Testis (tissue), 2 donors: ENCODE measurements at regions not wholly inside any gene's neighbourhood (a gene's known extent, or its start where the extent isn't known, plus 50 kb on each side); places are given as distances from the start of the nearest gene placed in this dataset.
A peak's percentile ranks its signal among the peaks of the same experiment; 100 is the strongest.

Source experiments
- DNase-seq: peaks from one replicate; pipeline ENCODE4 v3.0.0-alpha.2; 2019
- H3K27ac ChIP-seq, 2 donors: fragments of 200-600 bp; sonication (generic); one replicate each; pipeline ENCODE4 v1.5.1; 2019
- H3K27me3 ChIP-seq: fragments of 200-600 bp; sonication (generic); one replicate; pipeline ENCODE4 v1.5.1; 2019
- H3K36me3 ChIP-seq: fragments of 200-600 bp; sonication (generic); one replicate; pipeline ENCODE4 v1.5.1; 2017; ENCODE audit warnings: low read depth; ENCODE audit errors: missing control alignments
- H3K4me1 ChIP-seq: fragments of 200-600 bp; sonication (generic); one replicate; pipeline ENCODE4 v1.5.1; 2019
- H3K4me3 ChIP-seq, 2 donors: fragments of 200-600 bp; sonication (generic); one replicate each; pipeline ENCODE4 v1.5.1; 2017 to 2019
- H3K9me3 ChIP-seq: fragments of 200-600 bp; sonication (generic); one replicate; pipeline ENCODE4 v1.5.1; 2017
- POLR2A ChIP-seq: fragments of 450-650 bp; IDR thresholded peaks from one replicate; pipeline ENCODE4 v1.6.1; 2017; ENCODE audit warnings: antibody characterized with exemption, mild to moderate bottlenecking, moderate library complexity
- WGBS, 2 donors: methylation state at CpG; one replicate each; pipeline ENCODE4 v1.1.5; 2018; 5-methylcytosine and 5-hydroxymethylcytosine counted together
- intact Hi-C: fragments of 100-400 bp; cut with DNase I; formaldehyde crosslinking; loops from one replicate; pipeline ENCODE4 v1.15.1; 2023; ENCODE audit warnings: low total_unique reads
- TF ChIP-seq, protein P1 (sequence below), 3 experiments: fragments of 450-650 bp in 2 of 3; fragments of 200-600 bp in 1 of 3; sonication (generic) in 1 of 3; IDR thresholded peaks; one replicate each; pipeline ENCODE4 v1.5.1; 2016 to 2019; ENCODE audit warnings: antibody characterized with exemption in 3 of 3, mild to moderate bottlenecking in 2 of 3, moderate library complexity in 1 of 3

DNA sequence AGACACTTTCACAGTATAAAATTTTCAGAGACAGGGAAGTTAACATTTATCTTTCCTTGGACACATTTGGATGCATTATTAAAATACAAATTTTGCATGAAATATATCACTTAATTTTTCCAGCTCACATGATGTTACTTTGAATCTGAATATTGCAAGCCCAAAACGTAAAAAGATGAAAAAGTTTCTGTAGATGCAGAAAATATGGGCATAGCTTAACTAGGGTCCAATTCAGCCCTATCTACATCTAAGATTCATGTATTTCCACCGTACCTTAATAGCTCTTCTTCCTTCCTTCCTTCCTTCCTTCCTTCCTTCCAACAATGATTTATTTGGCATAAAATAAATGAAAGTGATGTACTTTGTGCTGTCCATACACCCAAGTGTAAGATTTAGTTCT lies 1084.6 kb upstream of the TMEFF2 start:
- 77 to 83% methylated on average over 2 of the region's 2 CpGs for WGBS, 2 donors
- Histone ChIP-seq H3K4me1 (no peaks in the 10 kb centered on the region), H3K27ac (no peak overlapping the region), H3K9me3 (no peaks in the 10 kb centered on the region), H3K27me3 (no peaks in the 10 kb centered on the region), H3K36me3 (no peaks in the 10 kb centered on the region), H3K4me3 (no peak overlapping the region)
- TF ChIP-seq, protein P1, sequence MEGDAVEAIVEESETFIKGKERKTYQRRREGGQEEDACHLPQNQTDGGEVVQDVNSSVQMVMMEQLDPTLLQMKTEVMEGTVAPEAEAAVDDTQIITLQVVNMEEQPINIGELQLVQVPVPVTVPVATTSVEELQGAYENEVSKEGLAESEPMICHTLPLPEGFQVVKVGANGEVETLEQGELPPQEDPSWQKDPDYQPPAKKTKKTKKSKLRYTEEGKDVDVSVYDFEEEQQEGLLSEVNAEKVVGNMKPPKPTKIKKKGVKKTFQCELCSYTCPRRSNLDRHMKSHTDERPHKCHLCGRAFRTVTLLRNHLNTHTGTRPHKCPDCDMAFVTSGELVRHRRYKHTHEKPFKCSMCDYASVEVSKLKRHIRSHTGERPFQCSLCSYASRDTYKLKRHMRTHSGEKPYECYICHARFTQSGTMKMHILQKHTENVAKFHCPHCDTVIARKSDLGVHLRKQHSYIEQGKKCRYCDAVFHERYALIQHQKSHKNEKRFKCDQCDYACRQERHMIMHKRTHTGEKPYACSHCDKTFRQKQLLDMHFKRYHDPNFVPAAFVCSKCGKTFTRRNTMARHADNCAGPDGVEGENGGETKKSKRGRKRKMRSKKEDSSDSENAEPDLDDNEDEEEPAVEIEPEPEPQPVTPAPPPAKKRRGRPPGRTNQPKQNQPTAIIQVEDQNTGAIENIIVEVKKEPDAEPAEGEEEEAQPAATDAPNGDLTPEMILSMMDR (IDR thresholded peaks at IDR 0.05): no peak
- TF ChIP-seq POLR2A: no peak
- intact Hi-C loops: no loop called here
- no peak for DNase-seq

DNA sequence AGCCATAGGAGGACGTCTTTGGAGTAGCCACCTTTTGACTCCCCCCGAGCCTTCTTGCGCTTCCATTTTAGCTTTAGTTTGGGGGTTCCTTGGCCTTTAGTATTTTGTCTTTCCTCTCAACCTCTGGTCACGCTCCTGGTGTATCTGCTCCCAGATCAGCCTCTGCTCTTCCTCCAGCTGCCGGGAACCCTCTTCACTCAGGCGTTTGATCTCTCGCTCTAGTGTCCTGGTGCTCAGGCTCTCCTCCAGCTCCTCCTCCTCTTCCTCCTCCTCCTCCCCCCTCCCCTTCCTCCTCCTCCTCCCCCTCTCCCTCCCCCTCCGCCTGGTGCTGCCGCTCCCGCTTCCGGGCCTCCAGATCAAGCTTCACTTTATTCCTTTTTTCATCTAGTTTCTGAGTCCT lies 1082.3 kb upstream of the TMEFF2 start:
- intact Hi-C loops: no loop called here
- no peaks in the 10 kb centered on the region for H3K9me3 ChIP-seq
- no peaks in the 10 kb centered on the region for H3K36me3 ChIP-seq
- H3K4me1 ChIP-seq: no peaks in the 10 kb centered on the region
- no peak for DNase-seq
- H3K27me3 ChIP-seq: no peaks in the 10 kb centered on the region
- H3K4me3 ChIP-seq: peak overlapping the region in 1 of 2 donors; percentile 24
- no peak overlapping the region for H3K27ac ChIP-seq
- no peak for TF ChIP-seq POLR2A
- TF ChIP-seq, protein P1 (IDR thresholded peaks at IDR 0.05): no peak
- WGBS, 2 donors: 51 to 59% methylated on average over 11 of the region's 11 CpGs

DNA sequence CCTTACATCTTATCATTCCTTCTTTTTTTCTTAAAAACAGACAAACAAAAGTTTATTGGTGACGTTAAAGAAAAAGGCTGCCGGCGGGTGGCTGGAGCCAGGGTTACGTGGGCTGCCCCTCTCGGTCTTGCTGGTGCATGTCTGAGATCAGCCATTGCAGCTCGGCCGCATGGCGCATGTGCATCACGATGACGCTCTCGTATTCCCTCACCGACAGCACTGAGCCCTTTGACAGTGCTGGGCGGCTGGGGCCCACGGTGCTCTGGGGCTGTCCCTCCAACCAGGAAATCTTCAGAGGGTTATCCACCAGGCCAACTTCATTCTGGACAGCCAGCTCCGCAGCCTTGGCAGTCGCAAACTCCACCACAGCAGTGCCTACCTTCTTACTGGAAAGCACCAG lies 1081.8 kb upstream of the TMEFF2 start:
- WGBS, 2 donors: 59 to 79% methylated on average over 15 to 16 of the region's 16 CpGs
- Histone ChIP-seq H3K4me3 (peak overlapping the region in 1 of 2 donors; percentile 24), H3K9me3 (no peaks in the 10 kb centered on the region), H3K27ac (no peak overlapping the region), H3K36me3 (no peaks in the 10 kb centered on the region), H3K4me1 (no peaks in the 10 kb centered on the region), H3K27me3 (no peaks in the 10 kb centered on the region)
- DNase-seq: peak; percentile 62
- TF ChIP-seq, protein P1 (IDR thresholded peaks at IDR 0.05): no peak
- no peak for TF ChIP-seq POLR2A
- intact Hi-C loops: no loop called here

DNA sequence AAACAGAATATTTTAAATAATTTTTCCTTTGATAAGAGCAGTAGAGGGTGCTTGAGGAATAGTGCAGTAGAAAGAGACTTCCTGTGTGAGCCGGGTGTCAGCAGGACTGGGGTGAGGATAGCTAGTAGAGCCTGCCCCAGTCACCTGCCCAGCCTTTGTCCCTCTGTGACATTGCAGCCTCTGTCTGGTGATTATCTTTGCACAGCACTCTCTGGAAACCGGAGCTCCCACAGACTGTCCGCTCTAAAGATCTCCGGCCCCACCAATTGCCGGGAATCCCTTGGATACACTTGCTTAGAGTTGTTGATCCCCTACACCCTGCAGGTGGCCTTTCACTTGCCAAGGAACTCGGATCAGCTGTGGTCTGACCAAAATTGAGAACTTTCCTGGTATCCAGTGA lies 1081.3 kb upstream of the TMEFF2 start:
- WGBS, 2 donors: 60 to 74% methylated on average over 5 to 6 of the region's 6 CpGs
- no peaks in the 10 kb centered on the region for H3K4me1 ChIP-seq
- H3K27ac ChIP-seq: no peak overlapping the region
- DNase-seq: no peak
- H3K9me3 ChIP-seq: no peaks in the 10 kb centered on the region
- H3K36me3 ChIP-seq: no peaks in the 10 kb centered on the region
- H3K27me3 ChIP-seq: no peaks in the 10 kb centered on the region
- peak overlapping the region in 1 of 2 donors; percentile 24 for H3K4me3 ChIP-seq
- no peak for TF ChIP-seq POLR2A
- TF ChIP-seq, protein P1 (IDR thresholded peaks at IDR 0.05): no peak
- intact Hi-C loops: no loop called here

DNA sequence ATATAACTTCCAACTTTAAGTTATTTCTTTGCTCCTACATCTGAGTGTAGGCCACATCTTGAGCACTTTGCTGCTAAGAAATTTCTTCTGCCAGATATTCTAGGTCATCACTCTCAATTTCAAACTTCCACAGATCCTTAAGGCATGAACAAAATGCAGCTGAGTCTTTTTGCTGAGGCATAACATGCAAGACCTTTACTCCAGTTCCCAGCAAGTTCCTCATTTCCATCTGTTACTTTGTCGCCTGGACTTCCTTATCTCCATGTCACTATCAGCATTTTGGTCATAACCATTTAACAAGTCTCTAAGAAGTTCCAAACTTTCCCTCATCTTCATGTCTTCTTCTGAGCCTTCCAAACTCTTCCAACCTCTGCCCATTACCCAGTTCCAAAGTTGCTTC lies 1077.3 kb upstream of the TMEFF2 start:
- no peak for TF ChIP-seq POLR2A
- TF ChIP-seq, protein P1 (IDR thresholded peaks at IDR 0.05): no peak
- H3K9me3 ChIP-seq: no peaks in the 10 kb centered on the region
- WGBS, 2 donors: 48 to 50% methylated on average over 1 of the region's 1 CpG
- no peaks in the 10 kb centered on the region for H3K4me1 ChIP-seq
- no peaks in the 10 kb centered on the region for H3K36me3 ChIP-seq
- intact Hi-C loops: no loop called here
- H3K27me3 ChIP-seq: no peaks in the 10 kb centered on the region
- DNase-seq: no peak
- H3K27ac ChIP-seq: no peak overlapping the region
- no peak overlapping the region for H3K4me3 ChIP-seq
